ENCODE measurements at regions not wholly inside any gene's neighbourhood (a gene's known extent, or its start where the extent isn't known, plus 50 kb on each side); places are given as distances from the start of the nearest gene placed in this dataset.

- TF ChIP-seq TFCP2L1 (CRISPR knock-in tag; IDR thresholded peaks at IDR 0.05) (no peak), RARB (CRISPR knock-in tag; IDR thresholded peaks at IDR 0.05) (no peak), EHMT2 (IDR thresholded peaks at IDR 0.05; ENCODE audit: low read depth) (no peak), POLR2A (IDR thresholded peaks at IDR 0.05; ENCODE audit: low read length) (no peak), RAD21 (conservative IDR thresholded peaks at IDR 0.05 in 1 of 2, IDR thresholded peaks at IDR 0.05 in 1 of 2) (no peak)
- TF ChIP-seq, protein P1, sequence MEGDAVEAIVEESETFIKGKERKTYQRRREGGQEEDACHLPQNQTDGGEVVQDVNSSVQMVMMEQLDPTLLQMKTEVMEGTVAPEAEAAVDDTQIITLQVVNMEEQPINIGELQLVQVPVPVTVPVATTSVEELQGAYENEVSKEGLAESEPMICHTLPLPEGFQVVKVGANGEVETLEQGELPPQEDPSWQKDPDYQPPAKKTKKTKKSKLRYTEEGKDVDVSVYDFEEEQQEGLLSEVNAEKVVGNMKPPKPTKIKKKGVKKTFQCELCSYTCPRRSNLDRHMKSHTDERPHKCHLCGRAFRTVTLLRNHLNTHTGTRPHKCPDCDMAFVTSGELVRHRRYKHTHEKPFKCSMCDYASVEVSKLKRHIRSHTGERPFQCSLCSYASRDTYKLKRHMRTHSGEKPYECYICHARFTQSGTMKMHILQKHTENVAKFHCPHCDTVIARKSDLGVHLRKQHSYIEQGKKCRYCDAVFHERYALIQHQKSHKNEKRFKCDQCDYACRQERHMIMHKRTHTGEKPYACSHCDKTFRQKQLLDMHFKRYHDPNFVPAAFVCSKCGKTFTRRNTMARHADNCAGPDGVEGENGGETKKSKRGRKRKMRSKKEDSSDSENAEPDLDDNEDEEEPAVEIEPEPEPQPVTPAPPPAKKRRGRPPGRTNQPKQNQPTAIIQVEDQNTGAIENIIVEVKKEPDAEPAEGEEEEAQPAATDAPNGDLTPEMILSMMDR (IDR thresholded peaks at IDR 0.05), result no peak
Observed at GRCh38 chr5:87867281-87867680, 401.4 kb downstream of the TMEM161B start.
